Liver (tissue), 8 donors: ENCODE measurements at regions not wholly inside any gene's neighbourhood (a gene's known extent, or its start where the extent isn't known, plus 50 kb on each side); places are given as distances from the start of the nearest gene placed in this dataset.

Experiments
- DNase-seq: peaks from one replicate; pipeline ENCODE4 v3.0.0-alpha.2; 2017; ENCODE audit warnings: low spot score
- H3K27ac ChIP-seq, 2 donors: one replicate each; pipeline ENCODE4 v1.7.0; 2013; ENCODE audit warnings: inconsistent platforms in 2 of 2, low read length in 2 of 2, control low read depth in 1 of 2, low read depth in 1 of 2, mild to moderate bottlenecking in 1 of 2
- H3K27me3 ChIP-seq, 4 donors: one replicate each; pipeline versions ENCODE4 v1.6.1 to v1.7.0; 2013; ENCODE audit warnings: low read length in 3 of 4, inconsistent platforms in 1 of 4, mild to moderate bottlenecking in 1 of 4, moderate library complexity in 1 of 4; ENCODE audit not compliant: control insufficient read depth in 4 of 4, insufficient read depth in 4 of 4
- H3K36me3 ChIP-seq, 4 donors: one replicate each; pipeline versions ENCODE4 v1.6.1 to v1.7.0; 2013; ENCODE audit warnings: low read length in 3 of 4, mild to moderate bottlenecking in 3 of 4, low read depth in 1 of 4, moderate library complexity in 1 of 4; ENCODE audit not compliant: control insufficient read depth in 4 of 4, insufficient read depth in 3 of 4
- H3K4me1 ChIP-seq, 4 donors: one replicate each; pipeline versions ENCODE4 v1.6.1 to v1.7.0; 2013; ENCODE audit warnings: low read length in 3 of 4, mild to moderate bottlenecking in 3 of 4, moderate library complexity in 1 of 4; ENCODE audit not compliant: control insufficient read depth in 4 of 4, insufficient read depth in 4 of 4
- H3K4me3 ChIP-seq, 3 donors: one replicate each; pipeline versions ENCODE4 v1.6.1 to v1.7.0; 2013; ENCODE audit warnings: low read length in 3 of 3, control low read depth in 1 of 3, low read depth in 1 of 3, mild to moderate bottlenecking in 1 of 3
- H3K9ac ChIP-seq, 2 donors: one replicate each; pipeline ENCODE4 v1.7.0; 2013; ENCODE audit warnings: low read length in 2 of 2, mild to moderate bottlenecking in 2 of 2, moderate library complexity in 2 of 2, control low read depth in 1 of 2, low read depth in 1 of 2
- H3K9me3 ChIP-seq, 4 donors: one replicate each; pipeline versions ENCODE4 v1.6.1 to v1.7.0; 2013; ENCODE audit warnings: low read length in 3 of 4; ENCODE audit not compliant: control insufficient read depth in 4 of 4
- CTCF ChIP-seq: fragments of 150-350 bp; IDR thresholded peaks from 2 replicates; pipeline ENCODE4 v1.5.1; 2017; ENCODE audit warnings: improper control_type of control experiment, low read depth, low read length; ENCODE audit not compliant: missing input control
- EGR1 ChIP-seq, 2 donors: IDR thresholded peaks; 2 replicates each; pipeline ENCODE4 v1.6.1; 2016 to 2018; ENCODE audit warnings: antibody characterized with exemption in 2 of 2, low read depth in 2 of 2
- FOXA2 ChIP-seq: IDR thresholded peaks from 2 replicates; pipeline ENCODE4 v1.6.1; 2016; ENCODE audit warnings: antibody characterized with exemption
- GABPA ChIP-seq, 2 donors: IDR thresholded peaks in 1 of 2; conservative IDR thresholded peaks in 1 of 2; 2 replicates each; pipeline ENCODE4 v1.6.1; 2016; ENCODE audit warnings: antibody characterized with exemption in 2 of 2, mild to moderate bottlenecking in 1 of 2, moderate library complexity in 1 of 2
- HNF4A ChIP-seq, 2 donors: conservative IDR thresholded peaks; 2 replicates each; pipeline ENCODE4 v1.6.1; 2016; ENCODE audit warnings: antibody characterized with exemption in 2 of 2, mild to moderate bottlenecking in 2 of 2
- HNF4G ChIP-seq: IDR thresholded peaks from 2 replicates; pipeline ENCODE4 v1.6.1; 2016; ENCODE audit warnings: antibody characterized with exemption
- JUND ChIP-seq, 2 donors: IDR thresholded peaks; 2 replicates each; pipeline ENCODE4 v1.6.1; 2016; ENCODE audit warnings: antibody characterized with exemption in 2 of 2
- NR2F2 ChIP-seq: IDR thresholded peaks from 2 replicates; pipeline ENCODE4 v1.6.1; 2016; ENCODE audit warnings: antibody characterized with exemption
- REST ChIP-seq: IDR thresholded peaks from 2 replicates; pipeline ENCODE4 v1.6.1; 2016; ENCODE audit warnings: antibody characterized with exemption, mild to moderate bottlenecking
- RXRA ChIP-seq, 2 donors: IDR thresholded peaks; 2 replicates each; pipeline ENCODE4 v1.6.1; 2017 to 2018; ENCODE audit warnings: antibody characterized with exemption in 2 of 2, mild to moderate bottlenecking in 1 of 2
- SP1 ChIP-seq: IDR thresholded peaks from 2 replicates; pipeline ENCODE4 v1.6.1; 2018; ENCODE audit warnings: antibody characterized with exemption, mild to moderate bottlenecking
- TAF1 ChIP-seq: conservative IDR thresholded peaks from 2 replicates; pipeline ENCODE4 v1.6.1; 2016; ENCODE audit warnings: antibody characterized with exemption, mild to moderate bottlenecking
- YY1 ChIP-seq: IDR thresholded peaks from 2 replicates; pipeline ENCODE4 v1.6.1; 2016; ENCODE audit warnings: antibody characterized with exemption, mild to moderate bottlenecking
- ZBTB33 ChIP-seq: IDR thresholded peaks from 2 replicates; pipeline ENCODE4 v1.6.1; 2016; ENCODE audit warnings: antibody characterized with exemption
- WGBS: extraction: QIAGEN DNeasy Blood & Tissue Kit; methylation state at CpG from one replicate; pipeline ENCODE4 v1.1.7; 2013; 5-methylcytosine and 5-hydroxymethylcytosine counted together
- TF ChIP-seq, protein P1 (sequence below): IDR thresholded peaks from 2 replicates; pipeline ENCODE4 v1.6.1; 2016; ENCODE audit warnings: antibody characterized with exemption
- TF ChIP-seq, protein P2 (sequence below): IDR thresholded peaks from 2 replicates; pipeline ENCODE4 v1.6.1; 2016; ENCODE audit warnings: antibody characterized with exemption
- donor health status: healthy.
- donor health status: healthy.
- donor health status: healthy.
- donor health status: healthy.
- donor health status: healthy.

- no peaks in the 10 kb centered on the region for H3K36me3 ChIP-seq
- no peak overlapping the region for H3K27ac ChIP-seq
- no peak for TF ChIP-seq HNF4A (conservative IDR thresholded peaks at IDR 0.05)
- no peak for TF ChIP-seq JUND (IDR thresholded peaks at IDR 0.05)
- TF ChIP-seq, protein P1, sequence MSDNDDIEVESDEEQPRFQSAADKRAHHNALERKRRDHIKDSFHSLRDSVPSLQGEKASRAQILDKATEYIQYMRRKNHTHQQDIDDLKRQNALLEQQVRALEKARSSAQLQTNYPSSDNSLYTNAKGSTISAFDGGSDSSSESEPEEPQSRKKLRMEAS = no peak
- no peak for TF ChIP-seq RXRA (IDR thresholded peaks at IDR 0.05)
- no peak for TF ChIP-seq TAF1
- no peak for TF ChIP-seq SP1
- TF ChIP-seq EGR1 (IDR thresholded peaks at IDR 0.05; ENCODE audit: low read depth in 2 of 2) = no peak
- no peak for TF ChIP-seq ZBTB33
- TF ChIP-seq FOXA2 = no peak
- TF ChIP-seq YY1 = no peak
- TF ChIP-seq, protein P2, sequence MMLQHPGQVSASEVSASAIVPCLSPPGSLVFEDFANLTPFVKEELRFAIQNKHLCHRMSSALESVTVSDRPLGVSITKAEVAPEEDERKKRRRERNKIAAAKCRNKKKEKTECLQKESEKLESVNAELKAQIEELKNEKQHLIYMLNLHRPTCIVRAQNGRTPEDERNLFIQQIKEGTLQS = no peak
- TF ChIP-seq REST = no peak
- no peak for TF ChIP-seq NR2F2
- no peak for TF ChIP-seq HNF4G
- no peak for DNase-seq
- no peaks in the 10 kb centered on the region for H3K4me1 ChIP-seq
- H3K9me3 ChIP-seq = no peaks in the 10 kb centered on the region
- WGBS = 65% methylated on average over 3 of the region's 3 CpGs
- no peak overlapping the region for H3K4me3 ChIP-seq
- no peak overlapping the region for H3K9ac ChIP-seq
- H3K27me3 ChIP-seq = peaks cover 0 to 2% (median 0%) of the 10 kb centered on the region in 4 donors
Measured at GRCh38 chr4:62260254-62260653, 1060.1 kb downstream of the ADGRL3 start.

- Histone ChIP-seq H3K9me3 (no peaks in the 10 kb centered on the region), H3K4me1 (no peaks in the 10 kb centered on the region), H3K9ac (no peak overlapping the region), H3K27ac (no peak overlapping the region), H3K36me3 (no peaks in the 10 kb centered on the region), H3K27me3 (peaks cover 0 to 2% (median 0%) of the 10 kb centered on the region in 4 donors), H3K4me3 (no peak overlapping the region)
- TF ChIP-seq YY1 (no peak), TAF1 (no peak), JUND (IDR thresholded peaks at IDR 0.05) (no peak), RXRA (IDR thresholded peaks at IDR 0.05) (no peak), HNF4A (conservative IDR thresholded peaks at IDR 0.05) (no peak), EGR1 (IDR thresholded peaks at IDR 0.05; ENCODE audit: low read depth in 2 of 2) (no peak), SP1 (no peak), CTCF (no peak), GABPA (IDR thresholded peaks at IDR 0.05 in 1 of 2, conservative IDR thresholded peaks at IDR 0.05 in 1 of 2) (no peak), NR2F2 (no peak), ZBTB33 (no peak)
- TF ChIP-seq, protein P1 = no peak
- DNase-seq = no peak
Measured at GRCh38 chr4:62256479-62256878, 1056.4 kb downstream of the ADGRL3 start.
